Stimulated activated effector memory CD8-positive, alpha-beta T cell treated with anti-CD3 and anti-CD28 coated beads, Interleukin-12 subunit alpha, Interleukin-12 subunit beta, amount 100 ng/mL, for 72 hours (primary cell): ENCODE measurements at regions not wholly inside any gene's neighbourhood (a gene's known extent, or its start where the extent isn't known, plus 50 kb on each side); places are given as distances from the start of the nearest gene placed in this dataset.
"Not testable (repeated sequence)": the region's sequence is repeated elsewhere in the genome, so short reads cannot be mapped to it uniquely, and the experiment has no call there.

Experiments
- ATAC-seq: fragments of 150-1000 bp; cut with Tn5 transposase; 2 replicates; pipeline ENCODE4 v1.10.0; 2021
- DNase-seq, 2 donors: peaks; one replicate each; pipeline ENCODE4 v3.0.0; 2021 to 2022; ENCODE audit warnings: low spot score in 2 of 2
- H3K27ac Mint-ChIP-seq: one replicate; pipeline ENCODE4 v1.8.0; 2022; ENCODE audit warnings: mild to moderate bottlenecking, mixed read lengths
- H3K36me3 Mint-ChIP-seq: one replicate; pipeline ENCODE4 v1.8.0; 2022; ENCODE audit warnings: mild to moderate bottlenecking, mixed read lengths
- H3K4me1 Mint-ChIP-seq: one replicate; pipeline ENCODE4 v1.8.0; 2022; ENCODE audit warnings: mixed read lengths
- H3K4me3 Mint-ChIP-seq: one replicate; pipeline ENCODE4 v1.8.0; 2022; ENCODE audit warnings: mild to moderate bottlenecking, mixed read lengths
- H3K9me3 Mint-ChIP-seq: one replicate; pipeline ENCODE4 v1.8.0; 2022; ENCODE audit warnings: mixed read lengths

- Mint-ChIP-seq H3K4me1 (peaks cover 13% of the 10 kb centered on the region), H3K4me3 (no peak overlapping the region), H3K9me3 (peaks cover 2% of the 10 kb centered on the region), H3K36me3 (no peaks in the 10 kb centered on the region), H3K27ac (no peak overlapping the region)
- DNase-seq (peak; percentile 17 to 59), ATAC-seq (peak; percentile 55)
Measured at GRCh38 chr7:351681-352480, 61.9 kb downstream of the FOXL3 start.

- DNase-seq: no peak
- no peak for ATAC-seq
- H3K9me3 Mint-ChIP-seq: no peaks in the 10 kb centered on the region
- H3K27ac Mint-ChIP-seq: no peak overlapping the region
- peaks cover 13% of the 10 kb centered on the region for H3K4me1 Mint-ChIP-seq
- H3K36me3 Mint-ChIP-seq: no peaks in the 10 kb centered on the region
- H3K4me3 Mint-ChIP-seq: no peak overlapping the region
Measured at GRCh38 chr7:353746-354325, 63.9 kb downstream of the FOXL3 start.

- Mint-ChIP-seq H3K36me3 (no peaks in the 10 kb centered on the region), H3K4me3 (no peak overlapping the region), H3K9me3 (no peaks in the 10 kb centered on the region), H3K27ac (no peak overlapping the region), H3K4me1 (peaks cover 13% of the 10 kb centered on the region)
- ATAC-seq: no peak
- DNase-seq: no peak
Measured at GRCh38 chr7:354597-355470, 64.9 kb downstream of the FOXL3 start.

- Mint-ChIP-seq H3K36me3 (no peaks in the 10 kb centered on the region), H3K4me1 (peaks cover 19% of the 10 kb centered on the region), H3K27ac (no peak overlapping the region), H3K4me3 (no peak overlapping the region), H3K9me3 (no peaks in the 10 kb centered on the region)
- DNase-seq (no peak), ATAC-seq (no peak)
Measured at GRCh38 chr7:355568-355967, 65.6 kb downstream of the FOXL3 start.

GRCh38 chr7:356087-356486 lies 66.1 kb downstream of the FOXL3 start:
- no peak for ATAC-seq

GRCh38 chr7:356691-357462 lies 66.9 kb downstream of the FOXL3 start:
- H3K9me3 Mint-ChIP-seq: peaks cover 2% of the 10 kb centered on the region
- no peak overlapping the region for H3K4me3 Mint-ChIP-seq
- H3K4me1 Mint-ChIP-seq: peaks cover 20% of the 10 kb centered on the region
- ATAC-seq (peak; percentile 31), DNase-seq (no peak)
- peaks cover 2% of the 10 kb centered on the region for H3K36me3 Mint-ChIP-seq
- H3K27ac Mint-ChIP-seq: no peak overlapping the region

More at GRCh38 chr7:356087-356486, 66.1 kb downstream of the FOXL3 start:
- no peak overlapping the region for H3K27ac Mint-ChIP-seq
- H3K36me3 Mint-ChIP-seq: no peaks in the 10 kb centered on the region
- H3K9me3 Mint-ChIP-seq: no peaks in the 10 kb centered on the region
- H3K4me3 Mint-ChIP-seq: no peak overlapping the region
- no peak for DNase-seq
- peaks cover 19% of the 10 kb centered on the region for H3K4me1 Mint-ChIP-seq

- H3K36me3 Mint-ChIP-seq: peaks cover 10% of the 10 kb centered on the region
- ATAC-seq (no peak), DNase-seq (no peak)
- peaks cover 20% of the 10 kb centered on the region for H3K4me1 Mint-ChIP-seq
- H3K9me3 Mint-ChIP-seq: peaks cover 3% of the 10 kb centered on the region
- no peak overlapping the region for H3K27ac Mint-ChIP-seq
- no peak overlapping the region for H3K4me3 Mint-ChIP-seq
Measured at GRCh38 chr7:357531-358209, 67.7 kb downstream of the FOXL3 start.

GRCh38 chr7:358352-358751 lies 68.4 kb downstream of the FOXL3 start:
- peaks cover 10% of the 10 kb centered on the region for H3K36me3 Mint-ChIP-seq
- no peak overlapping the region for H3K27ac Mint-ChIP-seq
- H3K4me3 Mint-ChIP-seq: no peak overlapping the region
- ATAC-seq: no peak
- DNase-seq: no peak
- H3K9me3 Mint-ChIP-seq: peaks cover 3% of the 10 kb centered on the region
- peaks cover 25% of the 10 kb centered on the region for H3K4me1 Mint-ChIP-seq

GRCh38 chr7:359226-359765 lies 69.3 kb downstream of the FOXL3 start:
- Mint-ChIP-seq H3K9me3 (peaks cover 3% of the 10 kb centered on the region), H3K4me3 (no peak overlapping the region), H3K36me3 (peaks cover 10% of the 10 kb centered on the region), H3K27ac (no peak overlapping the region), H3K4me1 (peaks cover 30% of the 10 kb centered on the region)
- DNase-seq (no peak), ATAC-seq (no peak)

- Mint-ChIP-seq H3K9me3 (peaks cover 3% of the 10 kb centered on the region), H3K27ac (peak overlapping the region; percentile 81), H3K4me3 (peak overlapping the region; percentile 60), H3K36me3 (peaks cover 10% of the 10 kb centered on the region), H3K4me1 (peaks cover 30% of the 10 kb centered on the region)
- DNase-seq (no peak), ATAC-seq (no peak)
Measured at GRCh38 chr7:359766-360361, 69.9 kb downstream of the FOXL3 start.

- peaks cover 3% of the 10 kb centered on the region for H3K9me3 Mint-ChIP-seq
- ATAC-seq (peak; percentile 59), DNase-seq (no peak)
- peak overlapping the region; percentile 60 for H3K4me3 Mint-ChIP-seq
- peaks cover 10% of the 10 kb centered on the region for H3K36me3 Mint-ChIP-seq
- peaks cover 33% of the 10 kb centered on the region for H3K4me1 Mint-ChIP-seq
- H3K27ac Mint-ChIP-seq: peak overlapping the region; percentile 81
Measured at GRCh38 chr7:360454-361100, 70.6 kb downstream of the FOXL3 start.

- H3K27ac Mint-ChIP-seq, DNase-seq, ATAC-seq, H3K36me3 Mint-ChIP-seq, H3K4me3 Mint-ChIP-seq, H3K9me3 Mint-ChIP-seq: not testable (repeated sequence)
- H3K4me1 Mint-ChIP-seq: peaks cover 39% of the 10 kb centered on the region
Measured at GRCh38 chr7:361182-361581, 71.2 kb downstream of the FOXL3 start.

GRCh38 chr7:361680-362401 lies 71.9 kb downstream of the FOXL3 start:
- Mint-ChIP-seq H3K4me1 (peaks cover 46% of the 10 kb centered on the region), H3K9me3 (peaks cover 3% of the 10 kb centered on the region), H3K36me3 (peaks cover 10% of the 10 kb centered on the region), H3K27ac (peak overlapping the region; percentile 92), H3K4me3 (peak overlapping the region; percentile 71)
- DNase-seq (no peak), ATAC-seq (no peak)
